GM23248 (cell line): ENCODE measurements at regions not wholly inside any gene's neighbourhood (a gene's known extent, or its start where the extent isn't known, plus 50 kb on each side); places are given as distances from the start of the nearest gene placed in this dataset.
"Not testable (repeated sequence)": the region's sequence is repeated elsewhere in the genome, so short reads cannot be mapped to it uniquely, and the experiment has no call there.

Source experiments
- DNase-seq: peaks from one replicate; pipeline ENCODE4 v3.0.0-alpha.2; 2015
- H2AFZ ChIP-seq: fragments of 200-600 bp; sonication (generic); 2 replicates; pipeline ENCODE4 v1.6.1; 2016; ENCODE audit warnings: antibody characterized with exemption
- H3F3A ChIP-seq: fragments of 200-600 bp; sonication (generic); 2 replicates; pipeline ENCODE4 v1.6.1; 2016; ENCODE audit warnings: mild to moderate bottlenecking, antibody characterized with exemption, mixed run types; ENCODE audit not compliant: insufficient read depth
- H3K27ac ChIP-seq: fragments of 200-600 bp; sonication (generic); 2 replicates; pipeline ENCODE4 v1.5.1; 2016; ENCODE audit warnings: mild to moderate bottlenecking
- H3K27me3 ChIP-seq: fragments of 200-600 bp; sonication (generic); replicated peaks from 2 replicates; pipeline ENCODE4 v1.6.1; 2016; ENCODE audit warnings: mild to moderate bottlenecking; ENCODE audit not compliant: insufficient read depth
- H3K36me3 ChIP-seq: fragments of 200-600 bp; sonication (generic); 2 replicates; pipeline ENCODE4 v1.6.1; 2016; ENCODE audit warnings: low read depth, mild to moderate bottlenecking
- H3K4me1 ChIP-seq: fragments of 200-600 bp; sonication (generic); 2 replicates; pipeline ENCODE4 v1.6.1; 2016; ENCODE audit warnings: mild to moderate bottlenecking; ENCODE audit not compliant: insufficient read depth
- H3K4me2 ChIP-seq: fragments of 200-600 bp; sonication (generic); one replicate; pipeline ENCODE4 v1.6.1; 2016; ENCODE audit warnings: mild to moderate bottlenecking; ENCODE audit not compliant: unreplicated experiment
- H3K4me3 ChIP-seq: fragments of 200-600 bp; sonication (generic); 2 replicates; pipeline ENCODE4 v1.5.1; 2016; ENCODE audit warnings: mild to moderate bottlenecking
- H3K79me2 ChIP-seq: fragments of 200-600 bp; sonication (generic); 2 replicates; pipeline ENCODE4 v1.6.1; 2016; ENCODE audit warnings: mild to moderate bottlenecking; ENCODE audit not compliant: insufficient read depth
- H3K9ac ChIP-seq: fragments of 200-600 bp; sonication (generic); 2 replicates; pipeline ENCODE4 v1.6.1; 2016; ENCODE audit warnings: mild to moderate bottlenecking
- H3K9me2 ChIP-seq: fragments of 200-600 bp; sonication (generic); 2 replicates; pipeline ENCODE4 v1.6.1; 2016; ENCODE audit warnings: mixed run types, mild to moderate bottlenecking, moderate library complexity; ENCODE audit not compliant: insufficient read depth
- H3K9me3 ChIP-seq: fragments of 200-600 bp; sonication (generic); one replicate; pipeline ENCODE4 v1.6.1; 2017; ENCODE audit warnings: low read depth
- H4K20me1 ChIP-seq: fragments of 200-600 bp; sonication (generic); 2 replicates; pipeline ENCODE4 v1.6.0; 2016; ENCODE audit not compliant: insufficient read depth
- EZH2 ChIP-seq: fragments of 200-600 bp; sonication (generic); IDR thresholded peaks from 2 replicates; pipeline ENCODE4 v1.6.1; 2018; ENCODE audit warnings: antibody characterized with exemption, mild to moderate bottlenecking; ENCODE audit not compliant: insufficient read depth, poor library complexity, severe bottlenecking
- EZH2phosphoT487 ChIP-seq: fragments of 200-600 bp; sonication (generic); IDR thresholded peaks from 2 replicates; pipeline ENCODE4 v1.6.1; 2018; ENCODE audit warnings: antibody characterized with exemption, moderate library complexity, mild to moderate bottlenecking, low read depth; ENCODE audit not compliant: insufficient read depth
- WGBS, 2 experiments: methylation state at CpG; one replicate each; pipeline ENCODE4 v1.1.6; 2015 to 2017; ENCODE audit warnings: low lambda C conversion rate in 2 of 2, low coverage in 1 of 2; ENCODE audit errors: missing lambda C conversion rate in 2 of 2; 5-methylcytosine and 5-hydroxymethylcytosine counted together
- in situ Hi-C: fragments of 300-500 bp; cut with MboI; formaldehyde crosslinking; loops from 2 replicates; pipeline ENCODE4 v1.15.0; 2020

- TF ChIP-seq EZH2 (no peak), EZH2phosphoT487 (no peak)
- no peaks in the 10 kb centered on the region for H3K9me3 ChIP-seq
- no peaks in the 10 kb centered on the region for H3K27me3 ChIP-seq
- H3K9me2 ChIP-seq = no peaks in the 10 kb centered on the region
- no peak overlapping the region for H3K27ac ChIP-seq
- H4K20me1 ChIP-seq = no peaks in the 10 kb centered on the region
- no peak overlapping the region for H3K4me3 ChIP-seq
- no peak overlapping the region for H2AFZ ChIP-seq
- in situ Hi-C loops = no loop called here
- H3K79me2 ChIP-seq = no peaks in the 10 kb centered on the region
- H3K4me1 ChIP-seq = no peaks in the 10 kb centered on the region
- no peaks in the 10 kb centered on the region for H3F3A ChIP-seq
- no peak overlapping the region for H3K4me2 ChIP-seq
- H3K9ac ChIP-seq = no peak overlapping the region
- no peak for DNase-seq
- H3K36me3 ChIP-seq = no peaks in the 10 kb centered on the region
Observed at GRCh38 chr13:71005919-71006318, 861.1 kb downstream of the DACH1 start.

DNA sequence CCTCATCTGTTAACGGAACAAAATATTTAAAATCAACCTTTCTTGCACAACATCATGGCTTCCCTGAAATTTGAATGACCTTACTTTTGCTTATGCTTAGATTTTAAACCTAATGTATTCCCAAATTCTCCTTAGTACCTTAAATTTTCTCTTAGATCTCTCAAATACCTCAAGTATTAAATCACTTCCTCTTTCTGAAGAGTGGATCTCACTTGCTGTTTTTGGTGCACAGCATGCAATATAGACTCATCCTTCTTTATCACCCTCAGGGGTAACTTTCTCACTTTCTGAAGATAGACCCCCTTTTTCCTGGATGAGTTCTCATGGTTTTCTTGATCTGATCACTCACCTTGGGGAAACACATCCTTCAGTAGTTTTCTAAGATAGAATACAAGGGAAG is 871.7 kb downstream of the DACH1 start:
- Histone ChIP-seq H3K9me3 (peaks cover 7% of the 10 kb centered on the region), H3K36me3 (no peaks in the 10 kb centered on the region), H3K9ac (no peak overlapping the region), H2AFZ (no peak overlapping the region), H4K20me1 (no peaks in the 10 kb centered on the region), H3K4me2 (no peak overlapping the region), H3K4me1 (no peaks in the 10 kb centered on the region), H3K27ac (no peak overlapping the region), H3K9me2 (no peaks in the 10 kb centered on the region), H3K79me2 (no peaks in the 10 kb centered on the region), H3K4me3 (no peak overlapping the region), H3F3A (no peaks in the 10 kb centered on the region), H3K27me3 (no peaks in the 10 kb centered on the region)
- no peak for DNase-seq
- TF ChIP-seq EZH2phosphoT487 = no peak
- TF ChIP-seq EZH2 = no peak
- 0 to 13% methylated on average over 1 of the region's 1 CpG for WGBS, 2 experiments
- in situ Hi-C loops = no loop called here

DNA sequence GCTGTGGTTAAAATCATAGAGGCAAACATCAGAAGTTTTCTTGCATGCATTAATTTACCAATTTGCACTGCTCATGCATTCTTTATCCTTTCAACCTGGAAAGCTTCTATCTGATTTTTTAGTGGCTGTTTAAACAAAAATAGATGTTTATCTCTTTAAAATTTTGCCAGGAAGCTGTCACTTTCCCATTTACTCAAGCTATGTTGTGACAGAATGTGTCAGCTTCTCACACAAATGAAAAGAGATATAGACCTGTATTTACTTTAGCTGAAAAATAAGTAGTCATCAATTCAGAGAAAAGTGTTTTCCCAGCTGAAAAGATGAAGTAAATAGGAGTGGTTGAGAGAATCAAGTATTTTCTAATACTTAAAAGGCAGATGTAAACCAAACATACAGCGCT is 872.8 kb downstream of the DACH1 start:
- WGBS, 2 experiments = 8 to 15% methylated on average over 1 of the region's 1 CpG
- H3K36me3 ChIP-seq = no peaks in the 10 kb centered on the region

GRCh38 chr13:70987043-70987442 is 878.8 kb upstream of the KLHL1 start:
- in situ Hi-C loops = no loop called here
- H4K20me1 ChIP-seq = no peaks in the 10 kb centered on the region
- H3K36me3 ChIP-seq = no peaks in the 10 kb centered on the region
- TF ChIP-seq EZH2 (no peak), EZH2phosphoT487 (no peak)
- no peak overlapping the region for H3K9ac ChIP-seq
- H3K9me3 ChIP-seq = no peaks in the 10 kb centered on the region
- H3K4me3 ChIP-seq = no peak overlapping the region
- no peak overlapping the region for H2AFZ ChIP-seq
- H3K79me2 ChIP-seq = no peaks in the 10 kb centered on the region
- WGBS, 2 experiments = 20 to 35% methylated on average over 6 of the region's 6 CpGs
- H3K4me2 ChIP-seq = no peak overlapping the region
- H3F3A ChIP-seq = no peaks in the 10 kb centered on the region
- H3K27me3 ChIP-seq = no peaks in the 10 kb centered on the region
- H3K27ac ChIP-seq = no peak overlapping the region
- H3K9me2 ChIP-seq = no peaks in the 10 kb centered on the region
- H3K4me1 ChIP-seq = no peaks in the 10 kb centered on the region
- no peak for DNase-seq

More for the DNA sequence above, 872.8 kb downstream of the DACH1 start:
- no peaks in the 10 kb centered on the region for H3K79me2 ChIP-seq
- H3K27ac ChIP-seq = no peak overlapping the region
- no peak overlapping the region for H3K4me3 ChIP-seq
- H4K20me1 ChIP-seq = no peaks in the 10 kb centered on the region
- no peak overlapping the region for H2AFZ ChIP-seq
- no peak overlapping the region for H3K4me2 ChIP-seq
- H3K9ac ChIP-seq = no peak overlapping the region
- no peak for DNase-seq
- TF ChIP-seq EZH2 (no peak), EZH2phosphoT487 (no peak)
- no peaks in the 10 kb centered on the region for H3F3A ChIP-seq
- in situ Hi-C loops = no loop called here
- H3K4me1 ChIP-seq = no peaks in the 10 kb centered on the region
- peaks cover 7% of the 10 kb centered on the region for H3K9me3 ChIP-seq
- H3K9me2 ChIP-seq = no peaks in the 10 kb centered on the region
- H3K27me3 ChIP-seq = no peaks in the 10 kb centered on the region

DNA sequence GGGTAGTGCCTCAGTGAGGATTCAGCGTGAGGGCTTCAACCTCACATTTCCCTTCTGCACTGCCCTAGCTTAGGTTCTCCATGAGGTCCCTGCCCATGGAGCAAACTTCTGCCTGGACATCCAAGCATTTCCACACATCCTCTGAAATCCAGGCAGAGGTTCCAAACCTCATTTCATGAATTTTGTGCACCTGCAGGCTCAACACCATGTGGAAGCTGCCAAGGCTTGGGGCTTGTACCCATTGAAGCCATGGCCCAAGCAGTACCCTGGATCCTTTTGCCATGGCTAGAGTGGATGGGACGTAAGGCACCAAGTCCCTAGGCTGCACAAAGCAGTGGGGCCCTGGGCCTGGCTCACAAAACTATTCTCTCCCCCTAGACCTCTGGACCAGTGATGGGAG is 877.1 kb upstream of the KLHL1 start:
- Histone ChIP-seq H3K9me3 (no peaks in the 10 kb centered on the region), H3F3A (no peaks in the 10 kb centered on the region), H3K79me2 (no peaks in the 10 kb centered on the region), H2AFZ (no peak overlapping the region), H3K9ac (no peak overlapping the region), H3K27me3 (no peaks in the 10 kb centered on the region), H4K20me1 (no peaks in the 10 kb centered on the region), H3K4me1 (no peaks in the 10 kb centered on the region), H3K4me3 (no peak overlapping the region), H3K36me3 (no peaks in the 10 kb centered on the region), H3K4me2 (no peak overlapping the region), H3K9me2 (no peaks in the 10 kb centered on the region), H3K27ac (no peak overlapping the region)
- no peak for TF ChIP-seq EZH2phosphoT487
- no peak for TF ChIP-seq EZH2
- in situ Hi-C loops = no loop called here
- DNase-seq = no peak
- 17 to 35% methylated on average over 2 of the region's 2 CpGs for WGBS, 2 experiments

DNA sequence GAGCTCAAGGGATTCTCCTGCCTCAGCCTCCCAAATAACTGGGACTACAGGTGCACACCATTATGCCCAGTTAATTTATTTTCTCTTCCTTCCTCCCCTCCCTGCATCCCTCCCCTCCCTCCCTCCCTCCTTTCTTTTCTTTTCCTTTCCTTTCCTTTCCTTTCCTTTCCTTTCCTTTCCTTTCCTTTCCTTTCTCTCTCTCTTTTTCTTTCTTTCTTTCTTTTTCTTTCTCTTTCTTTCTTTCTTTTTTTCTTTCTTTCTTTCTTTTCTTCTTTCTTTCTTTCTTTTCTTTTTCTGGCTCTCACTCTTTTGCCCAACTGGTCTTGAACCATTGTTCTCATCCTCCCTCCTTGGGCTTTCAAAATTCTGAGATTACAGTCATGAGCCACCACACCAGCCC is 873.0 kb upstream of the KLHL1 start:
- H3K9me2 ChIP-seq, H3K36me3 ChIP-seq, H3K4me2 ChIP-seq, H3K9me3 ChIP-seq, H3K27ac ChIP-seq, H3K4me3 ChIP-seq, H3K4me1 ChIP-seq, in situ Hi-C loops, H3F3A ChIP-seq, DNase-seq, H3K79me2 ChIP-seq, H2AFZ ChIP-seq, H3K27me3 ChIP-seq, H3K9ac ChIP-seq, H4K20me1 ChIP-seq: not testable (repeated sequence)
